H7 (cell line): ENCODE measurements at regions not wholly inside any gene's neighbourhood (a gene's known extent, or its start where the extent isn't known, plus 50 kb on each side); places are given as distances from the start of the nearest gene placed in this dataset.

ENCODE experiments used
- DNase-seq: peaks from one replicate; pipeline ENCODE4 v3.0.0; 2012
- H3K27me3 ChIP-seq: 2 replicates; pipeline ENCODE4 v1.6.0; 2011; ENCODE audit warnings: mild to moderate bottlenecking, low read length; ENCODE audit not compliant: control insufficient read depth, insufficient read depth
- H3K36me3 ChIP-seq: replicated peaks from 2 replicates; pipeline ENCODE4 v1.5.1; 2011; ENCODE audit warnings: low read length; ENCODE audit not compliant: control insufficient read depth, insufficient read depth
- H3K4me3 ChIP-seq: 2 replicates; pipeline ENCODE4 v1.5.1; 2011; ENCODE audit warnings: low read depth, mild to moderate bottlenecking, control low read depth, low read length, moderate library complexity; ENCODE audit not compliant: insufficient read depth

DNA sequence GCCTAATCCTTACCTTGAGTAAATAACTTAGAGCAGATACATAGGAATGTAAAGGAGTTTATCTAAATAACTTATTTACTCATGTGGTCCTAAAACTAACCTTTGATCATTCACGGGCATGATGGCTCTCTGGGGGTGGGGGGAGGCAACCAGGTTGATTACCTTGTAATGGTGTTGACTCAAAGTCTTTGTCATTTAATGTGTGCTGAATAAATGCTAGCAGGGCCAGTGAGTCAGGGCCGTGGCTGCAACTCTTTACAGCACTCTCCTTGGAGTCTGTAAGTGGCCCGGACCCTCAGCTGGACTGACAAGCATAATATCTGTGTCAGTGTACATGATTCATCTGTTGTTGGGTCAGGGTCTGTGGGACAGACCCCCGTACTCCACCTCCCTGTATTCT, 203.0 kb downstream of the EPM2A start:
- no peak for DNase-seq
- Histone ChIP-seq H3K27me3 (peaks cover 95% of the 10 kb centered on the region), H3K4me3 (no peak overlapping the region)

DNA sequence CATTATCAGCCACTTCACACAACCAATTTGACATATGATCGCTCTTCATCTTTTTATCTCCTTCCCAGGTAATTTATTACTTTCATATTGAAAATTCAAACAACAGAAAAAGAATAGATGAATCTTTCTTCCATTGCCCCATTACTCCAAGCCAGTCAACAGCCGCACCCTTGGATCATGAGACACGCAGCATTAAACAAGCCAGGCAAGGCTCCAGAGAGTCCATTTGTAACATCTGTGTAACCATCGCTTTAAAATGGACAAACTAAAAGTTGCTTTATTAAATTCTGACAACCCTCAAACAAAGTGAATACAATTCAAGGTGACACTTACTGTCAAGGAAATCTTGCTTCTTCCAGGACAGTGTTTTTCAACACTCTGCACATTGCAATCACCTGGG, 200.3 kb downstream of the EPM2A start:
- Histone ChIP-seq H3K36me3 (no peaks in the 10 kb centered on the region), H3K4me3 (no peak overlapping the region), H3K27me3 (peaks cover 83% of the 10 kb centered on the region)
- DNase-seq: no peak

More for the DNA sequence above, 203.0 kb downstream of the EPM2A start:
- H3K36me3 ChIP-seq: no peaks in the 10 kb centered on the region

- no peak for DNase-seq
- H3K4me3 ChIP-seq: no peak overlapping the region
- no peaks in the 10 kb centered on the region for H3K36me3 ChIP-seq
- H3K27me3 ChIP-seq: peaks cover 49% of the 10 kb centered on the region
Measured at GRCh38 chr6:145538989-145539388, 196.3 kb downstream of the EPM2A start.

DNA sequence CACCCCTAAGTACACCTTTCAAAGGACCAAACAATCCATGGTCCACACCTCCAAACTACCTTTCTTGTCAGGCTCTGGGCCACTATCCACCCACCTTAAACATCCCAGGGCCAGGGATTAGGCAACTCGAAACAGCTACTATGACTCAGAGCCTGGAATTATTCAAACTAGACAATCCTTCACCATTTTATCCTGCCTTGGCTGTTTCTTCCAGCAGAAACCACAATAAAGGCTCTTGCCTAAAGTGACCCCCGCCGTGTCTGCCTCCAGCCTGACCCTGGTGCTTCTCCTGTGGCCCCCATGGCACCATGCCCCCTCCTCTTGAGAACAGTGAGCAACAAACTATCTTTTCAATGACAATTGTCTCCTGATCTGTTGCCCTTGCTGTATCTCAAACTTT, 195.5 kb downstream of the EPM2A start:
- H3K36me3 ChIP-seq: no peaks in the 10 kb centered on the region
- H3K4me3 ChIP-seq: no peak overlapping the region
- DNase-seq: no peak
- peaks cover 41% of the 10 kb centered on the region for H3K27me3 ChIP-seq

GRCh38 chr6:145540741-145541140, 194.6 kb downstream of the EPM2A start:
- no peaks in the 10 kb centered on the region for H3K36me3 ChIP-seq
- no peak overlapping the region for H3K4me3 ChIP-seq
- H3K27me3 ChIP-seq: peaks cover 31% of the 10 kb centered on the region
- no peak for DNase-seq

- H3K4me3 ChIP-seq: no peak overlapping the region
- DNase-seq: no peak
- H3K36me3 ChIP-seq: no peaks in the 10 kb centered on the region
- peaks cover 8% of the 10 kb centered on the region; the same call in 1 of the 2 replicates for H3K27me3 ChIP-seq
Measured at GRCh38 chr6:145544041-145544440, 191.3 kb downstream of the EPM2A start.

- H3K27me3 ChIP-seq: peaks cover 4% of the 10 kb centered on the region; the same call in 1 of the 2 replicates
- DNase-seq: no peak
- no peaks in the 10 kb centered on the region for H3K36me3 ChIP-seq
- no peak overlapping the region for H3K4me3 ChIP-seq
Measured at GRCh38 chr6:145544514-145544913, 190.8 kb downstream of the EPM2A start.

DNA sequence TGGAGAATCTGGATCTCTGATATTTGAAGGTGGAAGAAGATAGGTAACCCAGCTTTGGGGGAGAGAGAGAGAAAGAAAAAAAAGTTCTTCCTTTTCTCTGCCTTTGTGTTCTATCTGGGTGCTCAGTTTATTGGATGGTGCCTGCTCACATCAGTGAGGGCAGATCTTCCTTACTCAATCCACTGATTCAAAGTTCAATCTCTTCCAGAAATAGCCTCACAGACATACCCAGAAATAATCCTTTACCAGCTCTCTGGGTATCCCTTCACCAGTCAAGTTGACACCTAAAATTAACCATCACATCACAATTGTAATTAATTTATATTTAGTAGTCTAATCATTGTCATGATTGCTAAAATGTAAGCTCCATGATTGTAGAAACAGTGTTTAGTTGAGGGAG, 189.1 kb downstream of the EPM2A start:
- Histone ChIP-seq H3K36me3 (no peaks in the 10 kb centered on the region), H3K27me3 (no peaks in the 10 kb centered on the region; the same call in 1 of the 2 replicates), H3K4me3 (no peak overlapping the region)
- DNase-seq: no peak

DNA sequence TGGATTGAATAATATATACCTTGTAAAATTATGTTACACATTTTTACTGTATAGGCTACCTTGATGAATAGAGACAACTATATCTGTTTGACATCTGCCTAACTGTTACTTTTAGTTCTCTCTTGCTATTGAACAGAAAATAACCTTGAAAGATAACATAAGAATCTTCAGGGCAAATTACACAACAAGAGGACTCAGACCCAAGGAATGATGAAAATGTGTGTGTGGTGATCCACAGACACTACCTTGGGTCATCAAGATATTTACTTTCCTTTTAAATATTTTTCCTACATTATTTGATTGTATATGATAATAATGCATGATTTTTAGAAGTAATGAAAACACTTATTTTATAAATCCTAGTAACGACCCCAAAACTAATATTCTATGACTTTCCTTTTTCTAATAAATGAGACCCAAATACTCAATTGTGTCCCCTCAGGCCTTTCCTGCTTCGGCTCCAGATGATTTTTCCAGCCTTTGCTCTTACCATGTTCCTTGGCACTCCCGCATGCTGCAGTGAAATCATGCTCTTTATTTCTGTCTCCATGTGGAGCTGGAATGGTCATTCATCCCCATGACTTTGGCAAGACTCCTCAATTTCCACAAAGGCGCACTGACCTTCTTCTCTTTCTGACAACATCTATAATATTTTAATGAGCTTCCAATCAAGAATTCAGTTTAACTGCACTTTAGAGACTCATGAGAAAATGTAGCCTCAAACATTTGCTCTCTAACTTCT, 187.6 kb downstream of the EPM2A start:
- DNase-seq: no peak
- Histone ChIP-seq H3K36me3 (no peaks in the 10 kb centered on the region), H3K27me3 (no peaks in the 10 kb centered on the region; the same call in 1 of the 2 replicates), H3K4me3 (no peak overlapping the region)

DNA sequence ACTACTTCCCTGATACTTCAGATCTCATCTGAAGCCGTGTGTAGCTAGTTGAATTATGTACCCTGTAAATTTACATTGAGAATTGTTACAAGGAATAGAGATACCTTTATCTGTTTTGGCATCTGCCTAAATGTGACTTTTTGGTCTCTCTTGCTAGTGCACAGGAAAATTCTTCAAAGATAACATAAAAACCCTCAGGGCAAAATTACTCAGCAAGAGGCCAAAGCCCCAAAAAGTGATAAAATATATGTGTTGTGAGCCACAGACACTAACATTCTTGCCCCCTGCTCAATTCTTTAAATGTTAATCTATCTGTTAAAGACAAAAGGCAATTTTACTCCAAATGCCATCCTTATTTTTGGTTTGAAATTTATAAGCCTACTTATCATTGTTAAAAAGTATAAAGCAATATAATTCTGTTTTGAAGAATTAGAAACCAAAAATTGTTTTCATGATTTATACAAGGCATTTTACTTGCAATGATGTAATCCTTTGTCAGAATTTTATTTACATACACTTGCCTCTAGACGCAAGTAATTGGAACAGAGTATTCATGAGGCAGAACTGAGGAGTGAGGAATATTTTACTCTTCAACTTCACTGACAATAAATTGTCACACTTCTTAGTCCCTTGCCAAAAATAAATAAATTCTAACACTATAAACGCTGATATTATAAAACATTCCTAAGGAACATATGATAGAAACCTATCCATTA, 186.2 kb downstream of the EPM2A start:
- H3K36me3 ChIP-seq: no peaks in the 10 kb centered on the region
- H3K27me3 ChIP-seq: no peaks in the 10 kb centered on the region; the same call in 1 of the 2 replicates
- DNase-seq: no peak
- H3K4me3 ChIP-seq: no peak overlapping the region

DNA sequence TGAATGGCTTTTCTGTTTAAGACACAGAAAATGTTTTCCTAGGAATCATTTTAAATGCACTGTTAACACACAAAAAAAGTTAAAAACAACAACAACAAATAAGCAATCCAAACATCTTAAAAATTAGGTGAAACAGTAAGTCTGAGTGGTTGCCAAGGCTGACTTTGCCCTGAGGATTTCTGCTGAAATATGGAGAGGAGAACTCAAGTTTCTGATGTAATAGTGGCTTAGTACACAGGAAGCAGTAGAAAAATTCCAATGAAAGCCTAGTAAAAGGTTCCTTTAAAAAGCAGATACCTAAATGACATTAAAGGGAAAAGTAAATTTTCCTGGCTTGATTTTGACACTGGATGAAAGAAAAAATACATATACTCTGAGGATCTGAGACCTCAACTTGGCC, 184.2 kb downstream of the EPM2A start:
- no peaks in the 10 kb centered on the region for H3K36me3 ChIP-seq
- DNase-seq: no peak
- H3K4me3 ChIP-seq: no peak overlapping the region
- no peaks in the 10 kb centered on the region for H3K27me3 ChIP-seq

- H3K27me3 ChIP-seq: no peaks in the 10 kb centered on the region
- no peaks in the 10 kb centered on the region for H3K36me3 ChIP-seq
- no peak for DNase-seq
- H3K4me3 ChIP-seq: no peak overlapping the region
Measured at GRCh38 chr6:145555084-145555483, 180.2 kb downstream of the EPM2A start.

- no peak for DNase-seq
- Histone ChIP-seq H3K27me3 (no peaks in the 10 kb centered on the region), H3K36me3 (no peaks in the 10 kb centered on the region), H3K4me3 (no peak overlapping the region)
Measured at GRCh38 chr6:145557474-145557873, 177.8 kb downstream of the EPM2A start.

GRCh38 chr6:145559836-145560235, 175.5 kb downstream of the EPM2A start:
- Histone ChIP-seq H3K4me3 (no peak overlapping the region), H3K36me3 (no peaks in the 10 kb centered on the region), H3K27me3 (no peaks in the 10 kb centered on the region)
- DNase-seq: no peak
